Activated naive CD4-positive, alpha-beta T cell treated with anti-CD3 and anti-CD28 coated beads, Interleukin-2, amount 50 U/mL, for 16 hours (primary cell): ENCODE measurements at regions not wholly inside any gene's neighbourhood (a gene's known extent, or its start where the extent isn't known, plus 50 kb on each side); places are given as distances from the start of the nearest gene placed in this dataset.

Experiments
- DNase-seq: peaks from one replicate; pipeline ENCODE4 v3.0.0-alpha.2; 2020

GRCh38 chr4:89541998-89542397 lies 234.4 kb upstream of the GPRIN3 start:
- no peak for DNase-seq

GRCh38 chr4:89539797-89540711 lies 232.5 kb upstream of the GPRIN3 start:
- no peak for DNase-seq

DNA sequence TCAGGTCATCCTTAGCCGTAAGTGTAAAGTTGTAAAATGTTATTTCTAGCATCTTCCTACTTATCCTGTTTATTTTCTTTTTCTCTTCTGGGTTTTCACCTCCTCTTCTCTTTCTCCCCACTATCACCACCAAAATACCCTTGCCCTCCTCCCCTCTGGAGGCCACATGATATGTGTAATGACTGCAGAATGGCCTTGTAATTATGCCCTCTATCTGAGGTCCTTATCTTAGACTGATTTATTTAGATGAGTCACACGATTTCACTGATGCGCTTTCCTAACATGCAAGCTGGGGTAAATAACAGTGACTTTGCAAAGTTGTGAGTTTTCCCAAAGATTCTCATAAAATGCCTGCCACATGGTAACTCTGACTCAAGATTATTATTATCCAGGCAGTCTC lies 231.8 kb upstream of the GPRIN3 start:
- DNase-seq: no peak

DNA sequence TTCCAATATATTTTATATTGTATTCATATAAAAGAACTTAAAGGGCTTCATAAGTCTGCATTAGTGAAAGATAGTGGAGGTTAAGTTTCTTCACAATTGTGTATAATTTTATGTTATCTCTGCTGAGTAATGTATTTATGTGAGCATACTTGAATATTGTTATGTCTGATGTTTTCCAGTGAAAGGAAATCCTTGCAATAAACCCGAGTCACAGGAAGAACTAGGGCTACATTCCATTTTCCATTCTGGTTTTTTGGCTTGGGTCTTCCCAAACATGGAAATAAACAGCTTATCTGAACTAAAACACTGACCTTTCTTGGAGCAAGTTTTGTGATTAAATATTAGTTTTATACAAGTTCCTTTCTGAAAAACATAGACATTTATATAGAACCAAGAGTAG lies 231.3 kb upstream of the GPRIN3 start:
- no peak for DNase-seq

DNA sequence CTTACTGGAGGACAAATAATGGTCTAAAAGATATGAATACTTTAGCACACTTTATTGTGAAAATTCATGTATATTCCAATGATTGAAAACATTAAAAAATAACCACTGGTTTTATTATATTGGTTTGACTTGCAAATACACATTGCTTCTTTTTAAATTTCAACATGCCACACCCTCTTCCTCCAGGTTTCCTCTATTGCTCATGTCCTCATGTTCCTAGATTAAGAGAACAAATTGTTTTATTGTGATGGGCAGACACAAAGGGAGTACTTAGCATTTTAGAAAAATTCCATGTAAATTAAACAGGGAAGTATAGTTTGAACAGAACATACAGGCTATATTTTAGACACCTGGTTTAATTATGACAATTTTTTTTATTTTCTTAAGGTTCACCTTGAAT lies 230.6 kb upstream of the GPRIN3 start:
- no peak for DNase-seq

DNA sequence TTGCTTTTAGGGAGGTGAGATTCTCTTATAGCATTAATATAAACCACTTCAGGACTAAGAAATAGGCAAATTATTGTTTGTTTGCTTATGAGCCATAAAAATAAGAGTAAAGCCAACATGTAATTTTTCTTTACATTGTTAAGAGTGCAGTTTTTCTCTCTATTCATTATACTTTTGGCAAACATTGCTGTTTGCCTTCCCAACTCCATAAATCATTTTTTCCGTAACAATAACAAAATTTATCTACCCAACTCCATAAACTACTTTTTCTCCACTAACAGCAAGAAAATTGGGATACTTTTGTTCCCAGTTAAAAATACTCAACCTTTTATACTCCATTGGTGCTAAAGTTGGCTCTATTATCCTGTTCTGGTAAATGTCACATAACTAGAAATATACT lies 229.7 kb upstream of the GPRIN3 start:
- no peak for DNase-seq

DNA sequence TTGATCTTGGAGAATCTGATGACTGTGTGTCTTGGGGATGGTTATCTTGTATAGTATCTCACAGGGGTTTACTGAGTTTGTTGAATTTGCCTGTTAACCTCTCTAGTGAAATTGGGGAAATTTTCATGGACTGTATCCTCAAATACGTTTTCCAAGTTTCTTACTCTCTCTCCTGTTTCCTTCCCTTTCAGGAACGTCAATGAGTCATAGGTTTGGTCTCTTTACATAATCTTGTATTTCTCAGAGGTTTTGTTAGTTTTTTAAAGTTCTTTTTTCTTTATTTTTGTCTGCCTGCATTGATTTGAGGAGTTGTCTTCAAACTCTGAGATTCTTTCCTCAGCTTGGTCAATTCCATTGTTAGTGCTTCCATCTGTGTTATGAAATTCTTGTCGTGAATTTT lies 227.7 kb upstream of the GPRIN3 start:
- no peak for DNase-seq

DNA sequence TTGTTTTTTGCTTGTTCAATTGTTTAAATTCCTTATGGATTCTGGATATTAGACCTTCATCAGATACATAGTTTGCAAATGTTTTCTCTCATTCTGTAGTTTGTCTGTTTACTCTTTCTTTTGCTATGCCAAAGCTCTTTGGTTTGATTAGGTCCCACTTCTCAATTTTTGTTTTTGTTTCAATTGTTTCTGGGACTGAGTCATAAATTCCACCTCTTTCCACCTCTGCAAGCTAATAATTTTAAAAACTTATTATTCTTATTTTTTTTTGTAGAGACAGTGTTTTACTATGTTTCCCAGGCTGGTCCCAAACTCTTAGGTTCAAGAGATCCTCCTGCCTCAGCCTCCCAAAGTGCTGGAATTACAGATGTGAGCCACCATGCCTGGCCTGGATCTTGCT lies 226.8 kb upstream of the GPRIN3 start:
- DNase-seq: no peak

GRCh38 chr4:89531932-89532640 lies 224.5 kb upstream of the GPRIN3 start:
- DNase-seq: no peak

GRCh38 chr4:89528526-89529133 lies 221.0 kb upstream of the GPRIN3 start:
- DNase-seq: no peak

- no peak for DNase-seq
Measured at GRCh38 chr4:89521826-89522225, 214.2 kb upstream of the GPRIN3 start.

DNA sequence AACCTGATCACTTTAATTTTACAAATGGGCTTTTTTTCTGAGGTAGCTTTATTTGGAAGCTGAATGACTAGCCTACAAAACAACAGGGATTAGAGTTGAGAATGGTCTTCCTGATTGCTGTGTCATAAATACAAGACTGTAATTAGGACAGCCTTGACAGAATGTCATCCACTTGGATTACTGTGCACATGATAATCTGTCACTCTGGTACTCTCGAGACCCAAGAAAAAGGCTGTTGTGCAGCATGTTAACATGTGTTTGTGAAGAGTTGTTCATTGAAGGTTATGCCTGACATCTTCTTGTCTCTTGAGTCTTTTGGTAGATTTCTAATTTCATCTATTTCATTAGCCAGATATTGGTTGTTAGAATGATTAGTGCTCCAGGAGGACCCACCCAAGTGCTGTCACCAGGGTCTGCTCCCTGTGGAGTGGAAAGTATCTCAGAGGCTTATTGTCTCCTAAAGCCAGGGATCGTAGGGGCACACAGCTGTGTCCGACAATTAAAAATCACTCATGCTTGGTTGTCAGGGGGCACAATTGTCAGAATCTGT lies 212.2 kb upstream of the GPRIN3 start:
- DNase-seq: no peak

DNA sequence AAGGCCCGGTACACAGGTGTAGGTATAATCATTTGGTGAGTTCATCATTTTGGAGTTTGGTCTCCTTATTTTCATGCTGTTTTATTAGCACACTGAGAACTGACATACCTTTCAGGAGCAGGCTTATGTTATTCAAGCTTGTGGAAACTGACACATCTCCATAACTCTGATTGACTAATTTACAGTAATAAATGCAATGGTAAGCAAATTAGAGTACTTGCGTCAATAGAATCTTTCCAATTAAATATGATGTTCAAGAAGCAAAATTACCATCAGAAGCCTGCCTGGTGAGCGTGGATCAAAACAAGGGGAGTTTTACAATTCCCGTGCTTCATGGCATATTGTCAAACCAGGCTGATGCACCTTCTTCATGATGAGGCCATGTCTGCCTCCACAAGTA lies 210.7 kb upstream of the GPRIN3 start:
- DNase-seq: no peak

DNA sequence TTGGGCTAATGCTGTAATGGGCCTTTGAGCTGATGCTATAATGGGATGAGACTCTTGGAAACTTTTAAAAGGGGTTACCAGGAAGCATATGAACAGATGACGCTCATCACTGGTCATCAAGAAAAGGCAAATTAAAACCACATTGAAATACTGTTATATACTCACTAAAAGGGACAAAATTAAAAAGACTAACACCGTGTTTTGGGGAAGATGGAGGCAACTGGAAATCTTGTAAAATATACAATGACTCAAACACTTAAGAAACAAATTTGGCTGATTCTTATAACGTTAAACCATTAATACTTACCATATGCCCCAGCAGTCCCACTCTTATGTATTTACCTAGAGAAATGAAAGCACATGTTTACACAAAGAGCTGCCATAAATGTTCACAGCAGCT lies 207.2 kb upstream of the GPRIN3 start:
- DNase-seq: no peak

GRCh38 chr4:89511776-89512175 lies 204.2 kb upstream of the GPRIN3 start:
- no peak for DNase-seq

GRCh38 chr4:89509708-89510281 lies 202.2 kb upstream of the GPRIN3 start:
- DNase-seq: no peak

DNA sequence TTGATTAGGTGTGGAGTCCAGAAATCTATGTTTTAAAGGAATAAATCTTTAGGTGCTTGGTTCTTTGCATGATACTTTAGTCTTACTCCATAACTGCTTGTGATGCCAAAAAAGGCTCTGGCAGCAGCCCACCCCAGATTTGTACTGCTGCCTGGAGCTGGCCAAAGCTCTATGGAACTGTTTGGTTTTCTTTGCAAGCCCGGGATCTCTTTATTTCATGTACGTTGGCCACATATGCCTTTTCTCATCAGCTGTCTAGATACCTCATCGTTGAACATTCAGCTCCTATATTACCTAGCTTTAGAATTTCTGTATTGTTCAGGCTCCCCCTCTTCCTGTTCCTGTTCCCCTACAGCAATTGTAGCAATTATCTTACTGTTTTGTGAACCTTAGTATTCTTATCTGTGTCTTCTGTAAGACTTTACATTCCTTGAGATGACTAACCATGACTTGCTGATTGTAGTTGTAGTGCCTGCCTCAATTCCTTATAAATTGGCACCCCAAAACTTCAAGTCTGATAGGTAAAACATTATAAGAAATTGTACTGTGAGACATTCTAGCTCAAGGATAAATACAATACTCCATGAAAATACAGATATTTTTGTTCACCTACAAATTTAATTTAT lies 199.4 kb upstream of the GPRIN3 start:
- no peak for DNase-seq

- DNase-seq: no peak
Measured at GRCh38 chr4:89502581-89502980, 195.0 kb upstream of the GPRIN3 start.

GRCh38 chr4:89497517-89498308 lies 190.1 kb upstream of the GPRIN3 start:
- DNase-seq: no peak

DNA sequence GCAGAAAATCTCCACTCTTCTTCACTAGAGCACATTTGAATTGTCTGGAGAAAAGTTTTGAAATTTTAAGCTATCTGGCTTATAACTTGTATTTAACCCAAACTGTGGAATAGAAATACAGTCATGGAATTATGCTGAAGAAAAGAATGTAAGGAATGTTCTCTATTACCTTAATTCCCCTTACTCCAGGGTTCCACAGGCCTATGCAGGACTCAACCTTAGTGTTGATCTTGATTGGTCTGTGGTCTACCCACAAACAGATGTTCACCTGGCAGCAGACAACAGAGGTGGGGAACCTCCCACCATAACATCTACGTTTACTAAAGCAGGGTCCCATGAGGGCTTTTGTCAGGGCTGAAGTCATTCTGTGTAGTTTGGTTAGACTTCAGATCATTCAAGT lies 189.3 kb upstream of the GPRIN3 start:
- no peak for DNase-seq

- no peak for DNase-seq
Measured at GRCh38 chr4:89493367-89493766, 185.8 kb upstream of the GPRIN3 start.

DNA sequence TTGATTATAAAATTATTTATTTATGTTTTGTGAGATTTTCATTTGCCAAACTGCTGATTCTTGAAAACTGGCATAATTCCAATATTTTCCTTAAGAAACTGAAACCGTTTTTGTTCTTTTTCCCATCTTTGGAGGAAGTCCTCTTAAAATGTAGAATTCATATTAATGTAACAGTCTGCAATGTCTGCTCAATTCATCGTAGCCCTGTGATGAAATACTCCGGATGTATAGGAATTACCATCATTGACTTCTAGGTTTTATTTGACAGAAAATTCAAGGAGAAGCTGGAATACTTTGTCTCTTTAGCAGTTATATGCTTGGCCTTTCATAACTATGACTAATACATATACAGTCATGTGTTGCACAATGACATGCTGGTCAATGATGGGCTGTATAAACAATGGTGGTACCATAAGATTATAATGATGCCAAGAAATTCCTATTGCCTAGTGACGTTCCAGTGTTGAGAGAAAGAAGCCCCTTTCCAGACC lies 185.0 kb upstream of the GPRIN3 start:
- no peak for DNase-seq
